ENCODE measurements at regions not wholly inside any gene's neighbourhood (a gene's known extent, or its start where the extent isn't known, plus 50 kb on each side); places are given as distances from the start of the nearest gene placed in this dataset.

- TF ChIP-seq POLR2A (IDR thresholded peaks at IDR 0.05; ENCODE audit: low read depth, low read length) (no peak), TAF1 (IDR thresholded peaks at IDR 0.05; ENCODE audit: low read depth, low read length) (no peak), POLR2AphosphoS5 (IDR thresholded peaks at IDR 0.05; ENCODE audit: low read depth, low read length) (no peak), SPI1 (IDR thresholded peaks at IDR 0.05; ENCODE audit: low read depth, low read length) (no peak)
These were observed 592.4 kb upstream of the SEL1L start for GRCh38 chr14:82126006-82126405.

Measured in GM12891 (cell line).